ENCODE measurements at regions not wholly inside any gene's neighbourhood (a gene's known extent, or its start where the extent isn't known, plus 50 kb on each side); places are given as distances from the start of the nearest gene placed in this dataset.

- Mint-ChIP-seq H3K27me3 (ENCODE audit: insufficient read depth, unreplicated experiment) (no peaks in the 10 kb centered on the region), H3K36me3 (ENCODE audit: insufficient read depth, unreplicated experiment) (no peaks in the 10 kb centered on the region), H3K4me3 (ENCODE audit: unreplicated experiment) (no peak overlapping the region), H3K9me3 (ENCODE audit: unreplicated experiment) (no peaks in the 10 kb centered on the region), H3K27ac (ENCODE audit: low read depth, unreplicated experiment) (no peak overlapping the region), H3K4me1 (ENCODE audit: insufficient read depth, unreplicated experiment) (peaks cover 10% of the 10 kb centered on the region)
- TF ChIP-seq CTCF (IDR thresholded peaks at IDR 0.05; ENCODE audit: unreplicated experiment): no peak
- DNase-seq (ENCODE audit: unreplicated experiment): peak; percentile 33
- ChIA-PET POLR2A (no interaction called here), CTCF (interaction anchor here (0.6 to 1.4 kb wide), 2 partner anchors 87 to 464 kb away, joined by 3 read pairs; no protein-coding TSS in a partner anchor)
- BruUV-seq (replicated peaks): no TSS peak
- intact Hi-C loops (cut with micrococcal nuclease): no loop called here
Observed at GRCh38 chr21:38082936-38083485, 166.8 kb upstream of the KCNJ6 start.

GRCh38 chr21:38083535-38083934, 167.3 kb upstream of the KCNJ6 start:
- H3K9me3 Mint-ChIP-seq (ENCODE audit: unreplicated experiment): no peaks in the 10 kb centered on the region
- POLR2A ChIA-PET: no interaction called here
- H3K27me3 Mint-ChIP-seq (ENCODE audit: insufficient read depth, unreplicated experiment): no peaks in the 10 kb centered on the region
- CTCF ChIA-PET: no interaction called here
- no peak overlapping the region for H3K27ac Mint-ChIP-seq (ENCODE audit: low read depth, unreplicated experiment)
- BruUV-seq (replicated peaks): no TSS peak
- peak; percentile 3 for DNase-seq (ENCODE audit: unreplicated experiment)
- no peak overlapping the region for H3K4me3 Mint-ChIP-seq (ENCODE audit: unreplicated experiment)
- H3K36me3 Mint-ChIP-seq (ENCODE audit: insufficient read depth, unreplicated experiment): no peaks in the 10 kb centered on the region
- no peak for TF ChIP-seq CTCF (IDR thresholded peaks at IDR 0.05; ENCODE audit: unreplicated experiment)
- intact Hi-C loops (cut with micrococcal nuclease): no loop called here
- H3K4me1 Mint-ChIP-seq (ENCODE audit: insufficient read depth, unreplicated experiment): peaks cover 10% of the 10 kb centered on the region

GRCh38 chr21:38086580-38086979, 170.2 kb upstream of the KCNJ15 start:
- no peak for DNase-seq (ENCODE audit: unreplicated experiment)
- Mint-ChIP-seq H3K27ac (ENCODE audit: low read depth, unreplicated experiment) (no peak overlapping the region), H3K36me3 (ENCODE audit: insufficient read depth, unreplicated experiment) (no peaks in the 10 kb centered on the region), H3K27me3 (ENCODE audit: insufficient read depth, unreplicated experiment) (no peaks in the 10 kb centered on the region), H3K4me1 (ENCODE audit: insufficient read depth, unreplicated experiment) (peaks cover 10% of the 10 kb centered on the region), H3K9me3 (ENCODE audit: unreplicated experiment) (no peaks in the 10 kb centered on the region), H3K4me3 (ENCODE audit: unreplicated experiment) (no peak overlapping the region)
- ChIA-PET POLR2A (no interaction called here), CTCF (interaction anchor here (0.6 kb wide), 1 partner anchor 148 kb away, joined by 3 read pairs; no protein-coding TSS in a partner anchor)
- no peak for TF ChIP-seq CTCF (IDR thresholded peaks at IDR 0.05; ENCODE audit: unreplicated experiment)
- no TSS peak for BruUV-seq (replicated peaks)
- intact Hi-C loops (cut with micrococcal nuclease): no loop called here

GRCh38 chr21:38088916-38089762, 167.7 kb upstream of the KCNJ15 start:
- intact Hi-C loops (cut with micrococcal nuclease): no loop called here
- DNase-seq (ENCODE audit: unreplicated experiment): no peak
- Mint-ChIP-seq H3K27ac (ENCODE audit: low read depth, unreplicated experiment) (no peak overlapping the region), H3K27me3 (ENCODE audit: insufficient read depth, unreplicated experiment) (peaks cover 7% of the 10 kb centered on the region), H3K4me1 (ENCODE audit: insufficient read depth, unreplicated experiment) (no peaks in the 10 kb centered on the region), H3K4me3 (ENCODE audit: unreplicated experiment) (no peak overlapping the region), H3K9me3 (ENCODE audit: unreplicated experiment) (no peaks in the 10 kb centered on the region), H3K36me3 (ENCODE audit: insufficient read depth, unreplicated experiment) (no peaks in the 10 kb centered on the region)
- ChIA-PET POLR2A (no interaction called here), CTCF (interaction anchor here (1.1 kb wide), 1 partner anchor 39 kb away, joined by 3 read pairs; no protein-coding TSS in a partner anchor)
- no peak for TF ChIP-seq CTCF (IDR thresholded peaks at IDR 0.05; ENCODE audit: unreplicated experiment)
- no TSS peak for BruUV-seq (replicated peaks)
